ENCODE measurements at regions not wholly inside any gene's neighbourhood (a gene's known extent, or its start where the extent isn't known, plus 50 kb on each side); places are given as distances from the start of the nearest gene placed in this dataset.

DNA sequence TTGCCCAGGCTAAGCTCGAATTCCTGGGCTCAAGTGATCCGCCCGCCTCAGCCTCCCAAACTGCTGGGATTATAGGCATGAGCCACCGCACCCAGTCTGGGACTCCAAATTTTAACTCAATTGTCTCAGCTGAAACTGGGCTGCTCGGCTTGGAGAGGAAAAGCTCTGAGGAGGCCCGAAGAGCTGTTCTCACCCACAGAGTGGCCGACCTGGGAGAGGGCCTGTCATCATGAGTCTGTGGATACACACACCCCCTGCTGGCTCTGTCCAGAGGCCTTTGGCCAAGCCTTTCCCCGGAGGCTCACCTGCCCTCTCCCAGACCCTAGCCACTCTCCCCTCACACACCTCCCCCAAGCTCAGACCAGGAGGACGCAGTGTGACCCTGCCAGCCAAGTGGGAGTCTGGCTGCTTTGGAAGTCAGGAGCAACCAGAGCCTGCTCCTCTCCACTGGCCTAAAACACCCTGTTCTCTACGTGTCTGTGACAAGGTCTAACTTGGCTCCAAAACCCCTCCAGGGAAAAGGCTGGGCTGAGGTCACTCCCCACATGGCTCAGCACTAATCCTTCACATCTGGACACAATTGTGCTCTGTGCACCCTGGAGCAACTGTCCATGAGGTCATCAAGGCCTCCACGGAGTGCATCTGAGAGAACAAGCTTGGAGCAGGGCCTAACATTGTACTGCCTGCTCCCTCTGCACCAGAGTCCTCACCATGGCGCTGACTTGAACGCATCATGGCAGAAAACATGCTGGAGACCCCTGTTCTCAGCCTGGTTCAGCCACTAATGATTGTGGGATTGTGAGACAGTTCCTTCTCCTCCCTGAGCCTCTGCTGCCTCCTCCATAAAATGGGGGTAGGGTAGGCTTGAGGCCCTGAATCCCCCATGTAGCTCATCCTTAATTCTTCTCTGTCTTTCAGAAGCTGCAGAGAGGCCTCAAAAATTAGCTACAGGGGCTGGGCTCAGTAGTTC is 49.9 kb upstream of the RAB6C start:
- no peak for DNase-seq (ENCODE audit: low read depth)
